ENCODE measurements at regions not wholly inside any gene's neighbourhood (a gene's known extent, or its start where the extent isn't known, plus 50 kb on each side); places are given as distances from the start of the nearest gene placed in this dataset.

GRCh38 chr15:66876731-66877476 is 174.9 kb downstream of the SMAD6 start:
- Histone ChIP-seq H3K18ac (ENCODE audit: extremely low read depth, low read length) (no peak overlapping the region), H2BK15ac (ENCODE audit: low read length) (no peak overlapping the region), H2BK12ac (ENCODE audit: low read depth, low read length) (peak overlapping the region; percentile 76; the same call in 1 of the 2 replicates), H3K27ac (ENCODE audit: low read depth, low read length) (no peak overlapping the region), H3K9ac (replicated peaks in 1 of 4; ENCODE audit: extremely low read depth in 1 of 4, low read depth in 3 of 4, low read length in 3 of 4) (no peak overlapping the region; a peak in 1 of 7 replicates), H2AFZ (ENCODE audit: low read length) (peak overlapping the region; percentile 46; the same call in 1 of the 2 replicates), H3K36me3 (ENCODE audit: control insufficient read depth in 2 of 4, insufficient read depth in 4 of 4, low read length in 3 of 4) (no peaks in the 10 kb centered on the region), H3K4me1 (replicated peaks in 1 of 4; ENCODE audit: control insufficient read depth in 3 of 4, insufficient read depth in 4 of 4, low read length in 3 of 4) (peaks cover 0 to 3% (median 0%) of the 10 kb centered on the region in 4 experiments; a peak in 1 of 7 replicates), H2AK5ac (ENCODE audit: low read depth, low read length) (peak overlapping the region; percentile 89; the same call in 1 of the 2 replicates), H2BK120ac (replicated peaks; ENCODE audit: low read depth, low read length) (no peak overlapping the region), H4K8ac (ENCODE audit: extremely low read depth, insufficient read depth, low read length) (no peak overlapping the region), H3K4me2 (ENCODE audit: insufficient read depth in 1 of 2, low read depth in 2 of 2, low read length in 2 of 2) (no peak overlapping the region), H3K4ac (replicated peaks; ENCODE audit: insufficient read length, low read depth, low read length) (no peak overlapping the region), H3K23ac (ENCODE audit: insufficient read length) (no peak overlapping the region), H3K9me3 (ENCODE audit: insufficient read depth in 2 of 2, low read depth in 1 of 2, low read length in 1 of 2) (no peaks in the 10 kb centered on the region), H4K20me1 (replicated peaks in 1 of 2; ENCODE audit: control insufficient read depth in 1 of 2, insufficient read depth in 2 of 2, low read length in 2 of 2) (peaks cover 0 to 2% of the 10 kb centered on the region in 2 experiments), H4K5ac (ENCODE audit: insufficient read length, low read depth, low read length) (peak overlapping the region; percentile 4), H3K27me3 (replicated peaks in 1 of 4; ENCODE audit: control insufficient read depth in 3 of 4, extremely low read depth in 1 of 4, insufficient read depth in 3 of 4, low read length in 3 of 4) (no peaks in the 10 kb centered on the region), H3K23me2 (ENCODE audit: low read depth, low read length) (no peaks in the 10 kb centered on the region), H2BK20ac (ENCODE audit: low read length) (no peak overlapping the region; the same call in 1 of the 2 replicates), H3K79me1 (ENCODE audit: low read depth, low read length) (no peaks in the 10 kb centered on the region), H4K91ac (replicated peaks; ENCODE audit: insufficient read length, low read length) (peak overlapping the region; percentile 72), H3K79me2 (ENCODE audit: control insufficient read depth in 1 of 2, insufficient read depth in 2 of 2, low read length in 2 of 2) (no peaks in the 10 kb centered on the region), H3K56ac (replicated peaks; ENCODE audit: insufficient read length, low read depth, low read length) (no peak overlapping the region), H3K14ac (ENCODE audit: insufficient read length) (no peak overlapping the region), H2BK5ac (ENCODE audit: low read depth, low read length) (peak overlapping the region; percentile 26; the same call in 1 of the 2 replicates), H3K4me3 (ENCODE audit: extremely low read depth in 1 of 4, insufficient read depth in 2 of 4, low read depth in 3 of 4, low read length in 4 of 4) (no peak overlapping the region; a peak in 1 of 8 replicates)
- no peak for FAIRE-seq
- WGBS, 2 experiments (ENCODE audit: extremely low coverage in 1 of 2, insufficient coverage in 1 of 2, insufficient read length in 1 of 2, insufficient replicate concordance in 2 of 2, low coverage in 1 of 2, low lambda C conversion rate in 2 of 2, missing lambda C conversion rate in 1 of 2) = 88% methylated on average over 20 of the region's 20 CpGs; no CpG with 5 or more reads in 1 of the 2 experiments
- CTCF ChIA-PET (ENCODE audit: partially characterized antibody) = interaction anchor here (2.1 to 2.6 kb wide), 3 partner anchors 16 to 28 kb away, joined by 4 to 17 read pairs (median 7); no protein-coding TSS in a partner anchor
- POLR2A ChIA-PET (ENCODE audit: partially characterized antibody) = no interaction called here
- DNase-seq (ENCODE audit: low read depth in 1 of 2, low spot score in 2 of 2) = peak in 1 of 2 experiments; percentile 32
- TF ChIP-seq TCF12 (IDR thresholded peaks at IDR 0.05; ENCODE audit: low read depth, low read length) = no peak
